CD4-positive, alpha-beta T cell treated with Interleukin-12 subunit alpha and Interleukin-12 subunit beta, for 1 hour (primary cell): ENCODE measurements at regions not wholly inside any gene's neighbourhood (a gene's known extent, or its start where the extent isn't known, plus 50 kb on each side); places are given as distances from the start of the nearest gene placed in this dataset.

ENCODE experiments used
- DNase-seq: peaks from one replicate; pipeline ENCODE4 v3.0.0-alpha.2; 2020

DNA sequence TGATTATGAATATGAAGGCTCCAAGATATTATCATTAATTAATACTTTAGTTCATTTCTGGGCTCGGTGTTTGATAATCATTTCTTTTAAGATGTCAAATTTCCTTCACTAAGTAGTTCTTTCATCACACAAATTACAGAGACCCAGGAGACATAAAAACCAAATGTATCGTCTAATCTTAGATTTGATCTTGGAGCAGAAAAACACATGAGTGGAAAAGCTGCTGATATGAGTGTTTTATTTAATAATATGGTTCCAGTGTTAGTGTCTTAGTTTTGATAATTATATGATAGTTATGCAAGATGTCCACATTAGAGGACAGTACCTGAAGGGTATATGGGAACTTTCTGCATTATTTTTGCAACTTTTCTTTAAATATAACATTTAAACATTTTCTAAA, 494.5 kb upstream of the RAG2 start:
- DNase-seq, result no peak

DNA sequence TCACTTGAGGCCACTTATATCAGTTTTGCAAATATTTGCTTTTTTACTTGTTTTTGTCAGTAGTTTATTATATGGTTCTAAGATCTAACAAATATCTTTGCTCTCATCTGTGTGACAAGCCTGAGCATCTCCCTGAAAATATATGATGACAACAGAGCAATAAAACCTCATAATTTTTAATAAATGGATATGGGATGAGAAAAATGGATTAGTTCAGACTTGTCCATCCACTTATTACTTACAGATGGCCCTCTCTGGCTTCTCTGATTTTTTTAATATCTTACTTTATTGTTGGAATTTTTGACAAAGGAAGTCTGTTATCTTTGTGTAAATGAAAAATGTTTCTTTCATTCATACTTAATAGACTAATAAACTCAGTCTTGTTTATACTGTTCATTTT, 491.4 kb upstream of the RAG2 start:
- DNase-seq, result no peak

DNA sequence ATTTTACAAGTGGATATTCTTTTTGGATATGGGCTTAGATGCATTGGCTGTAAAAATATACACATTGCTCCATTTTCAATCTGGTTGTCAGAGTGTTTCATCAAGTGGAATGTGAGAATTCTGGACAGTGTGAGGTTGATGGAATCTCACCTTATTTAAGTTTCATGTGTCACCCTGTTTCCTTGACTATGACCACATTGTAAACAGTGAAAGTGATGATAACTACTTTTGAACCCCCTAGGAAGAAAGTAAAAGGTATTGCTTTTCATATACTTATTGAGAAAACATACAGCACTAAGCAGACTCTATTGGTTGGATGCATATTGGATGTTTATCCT, 490.5 kb upstream of the RAG2 start:
- no peak for DNase-seq

DNA sequence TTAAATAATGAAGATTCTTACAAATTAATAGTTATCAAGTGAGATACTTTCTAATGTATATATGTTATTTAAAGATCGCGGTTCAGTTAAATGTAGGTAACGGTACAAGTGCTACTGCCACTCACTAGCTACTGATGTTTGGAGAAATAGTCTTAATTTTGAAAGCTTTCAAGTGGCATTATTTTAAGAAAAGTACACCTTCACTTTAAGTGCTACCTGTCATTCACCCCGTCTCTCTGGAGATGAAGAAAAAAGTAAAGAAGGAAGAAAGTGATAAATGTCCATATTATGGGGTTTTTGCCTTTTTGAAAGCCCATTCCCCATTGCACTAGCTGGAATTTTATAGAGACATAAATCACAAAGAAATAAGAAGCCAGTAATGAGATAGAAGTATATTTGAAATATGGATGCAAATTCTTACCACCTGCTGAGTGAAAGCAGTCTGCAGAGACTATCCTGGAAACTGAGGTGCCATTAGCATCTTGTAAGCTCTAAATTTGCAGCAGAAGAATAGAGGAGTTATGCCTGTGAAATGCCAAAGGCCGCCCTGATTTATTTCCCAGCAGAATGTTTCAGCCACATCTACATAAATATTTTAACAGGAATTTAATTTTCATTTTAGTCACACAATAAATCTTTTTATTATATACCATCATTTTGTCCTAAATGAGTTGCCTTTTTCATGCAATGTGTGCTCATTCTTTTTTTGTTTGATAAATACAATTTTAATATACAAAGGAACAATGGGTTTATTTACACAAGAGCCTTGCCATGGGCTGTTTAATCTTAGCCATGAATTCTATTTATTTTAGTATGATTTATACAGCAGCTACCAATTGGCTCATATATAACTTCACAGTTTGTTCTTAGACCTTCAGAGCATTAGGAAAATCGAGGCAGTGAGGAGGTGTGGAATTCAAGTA, 489.9 kb upstream of the RAG2 start:
- DNase-seq, result no peak

DNA sequence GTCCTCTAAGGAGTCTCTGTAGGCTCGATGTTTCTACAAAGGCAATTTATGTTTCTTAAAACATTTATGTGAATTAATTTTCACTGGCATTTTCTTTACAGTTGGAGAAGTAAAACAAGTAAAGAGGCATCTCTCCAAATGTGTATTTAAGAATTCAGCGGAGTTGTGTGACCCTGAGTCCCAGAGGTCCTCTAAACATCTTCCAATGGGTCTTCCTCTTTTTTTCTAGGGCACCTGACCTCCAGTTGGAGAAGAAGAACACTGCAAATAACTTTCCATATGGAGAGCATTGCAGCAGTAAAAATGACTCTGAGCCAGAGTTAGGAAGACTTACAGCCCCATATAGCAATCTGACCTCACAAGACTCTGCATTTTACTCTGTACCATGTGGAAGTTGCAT, 480.5 kb upstream of the RAG2 start:
- no peak for DNase-seq

DNA sequence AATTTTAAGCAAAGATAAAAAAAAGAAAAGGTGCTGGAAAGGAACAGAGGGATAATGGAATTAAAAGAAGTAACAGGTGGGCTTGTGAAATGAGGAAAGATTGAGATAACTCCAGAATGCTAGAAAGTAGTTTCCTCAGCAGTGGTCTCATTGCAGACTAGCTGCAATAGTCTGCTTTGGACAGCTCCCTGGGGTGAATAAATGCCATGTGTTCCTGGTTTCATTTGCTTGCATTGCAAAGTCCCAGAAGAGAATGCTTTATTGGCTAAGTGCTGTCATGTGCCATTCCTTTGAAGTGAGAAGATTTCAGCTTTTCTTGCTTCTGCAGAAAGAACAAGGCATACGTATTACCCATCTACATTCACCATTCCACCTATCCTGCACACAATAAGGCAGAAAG, 478.8 kb upstream of the RAG2 start:
- DNase-seq, result no peak

DNA sequence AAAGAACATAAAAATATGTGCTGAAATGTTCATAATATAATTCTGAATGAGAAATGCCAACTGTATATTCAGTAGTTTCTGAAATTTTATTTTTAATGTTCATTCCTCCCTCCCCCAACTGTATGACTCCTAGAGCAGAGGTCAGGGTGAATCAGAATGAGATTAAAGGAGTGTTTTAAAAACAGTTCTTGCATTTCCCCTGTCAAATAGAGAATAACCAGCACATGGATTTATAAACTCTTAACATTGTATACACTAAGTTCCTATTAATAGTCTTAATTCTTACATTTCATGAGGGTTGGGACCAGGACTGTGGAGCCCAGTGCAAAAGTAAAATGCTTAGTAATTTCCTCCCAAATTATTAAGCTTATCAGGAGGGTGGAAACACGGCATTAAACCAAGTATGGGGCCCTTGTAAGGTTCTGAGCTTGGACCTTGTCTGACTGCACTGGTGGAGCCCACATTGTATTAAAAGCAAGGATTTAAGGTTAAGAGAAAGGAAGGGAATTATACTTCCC, 474.6 kb upstream of the RAG2 start:
- DNase-seq, result no peak

DNA sequence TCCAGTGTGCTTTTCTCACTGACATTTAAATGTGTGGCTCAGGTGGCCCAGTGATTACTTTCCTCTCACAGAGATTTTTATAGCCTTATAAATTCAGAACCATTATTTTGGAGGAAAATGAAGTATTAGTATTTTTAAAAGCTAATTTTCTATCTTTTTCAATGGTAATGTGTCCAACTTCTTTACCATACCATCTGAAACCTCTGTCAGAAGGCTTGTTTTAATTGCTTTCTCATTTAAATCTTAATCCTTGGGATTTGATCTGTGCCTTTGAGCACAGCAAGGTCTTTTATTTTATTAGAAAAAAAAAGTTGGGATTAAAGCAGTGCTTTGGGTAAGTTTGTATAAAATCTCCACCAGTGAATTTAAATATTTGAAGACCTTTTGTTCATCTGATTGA, 452.3 kb upstream of the RAG2 start:
- no peak for DNase-seq

DNA sequence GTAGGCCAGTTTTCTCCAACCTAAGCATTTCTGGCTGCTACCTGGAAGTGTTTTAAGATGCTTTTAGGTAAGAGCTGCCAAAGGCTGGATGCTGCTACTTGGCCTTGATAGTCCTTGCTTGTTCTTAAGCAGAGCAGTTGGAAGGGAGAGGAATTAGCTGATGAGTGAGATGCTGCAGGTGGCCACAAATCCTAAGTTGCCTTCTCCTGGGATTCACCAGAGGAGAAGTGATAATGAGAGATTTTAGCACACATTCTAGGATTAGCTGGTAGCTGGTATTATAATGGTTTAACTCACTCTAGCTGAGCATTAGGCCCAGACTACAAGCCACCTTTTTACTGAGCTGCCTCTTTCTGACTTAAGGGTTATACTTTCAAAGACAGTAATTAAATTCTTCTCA, 442.9 kb upstream of the RAG2 start:
- no peak for DNase-seq

DNA sequence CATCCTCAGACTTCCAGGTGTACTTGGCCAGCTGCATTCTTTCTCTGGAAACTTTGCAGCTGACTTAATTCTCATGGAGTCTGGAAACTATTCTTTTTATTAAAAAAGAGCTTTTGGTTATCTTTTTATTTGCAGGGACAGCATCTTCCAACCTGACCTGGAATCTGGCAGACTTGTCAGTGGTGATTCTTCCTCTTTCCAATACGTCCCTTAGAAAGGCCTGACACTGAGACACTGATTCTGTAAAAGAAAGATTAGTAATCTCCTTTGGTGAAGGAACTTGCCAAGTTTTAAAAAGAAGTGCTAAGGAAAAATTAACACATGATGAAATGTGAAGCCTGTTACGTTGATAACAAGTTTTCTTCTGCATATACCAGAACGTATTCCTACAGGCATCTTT, 440.9 kb upstream of the RAG2 start:
- DNase-seq, result no peak

DNA sequence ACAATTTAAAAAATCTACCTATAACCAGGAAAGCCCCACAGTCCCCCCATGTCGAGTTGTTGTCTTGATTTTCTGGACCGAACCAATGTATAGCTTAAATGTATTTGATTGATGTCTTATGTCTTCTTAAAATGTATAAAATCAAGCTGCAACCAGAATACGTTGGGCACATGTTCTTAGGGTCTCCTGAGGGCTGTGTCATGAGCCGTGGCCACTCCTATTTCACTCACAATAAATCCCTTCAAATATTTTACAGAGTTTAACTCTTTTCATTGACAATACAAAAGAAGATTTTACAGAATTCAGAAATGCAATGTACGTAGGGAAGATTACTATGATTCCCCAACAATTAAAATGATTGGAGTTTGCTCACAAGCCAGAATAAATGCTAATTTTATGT, 428.7 kb upstream of the RAG2 start:
- no peak for DNase-seq

DNA sequence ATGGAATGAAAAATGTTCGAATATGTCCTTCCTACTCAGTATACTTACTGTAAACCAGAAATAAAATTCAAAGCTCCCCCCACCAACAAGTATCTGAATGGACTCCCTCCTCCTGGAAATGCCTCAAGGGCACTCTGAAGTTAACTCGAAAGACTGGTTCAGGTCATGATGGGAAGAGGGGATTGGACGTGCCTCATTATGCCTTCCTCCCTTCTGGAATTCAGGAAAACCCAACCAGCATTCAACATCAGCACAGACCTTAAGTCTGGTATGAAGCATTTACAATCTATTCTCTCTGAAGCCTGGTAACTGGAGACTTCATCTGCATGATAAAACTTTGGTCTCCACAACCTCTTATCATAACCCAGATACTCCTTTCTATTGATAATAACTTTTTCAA, 428.3 kb upstream of the RAG2 start:
- no peak for DNase-seq

DNA sequence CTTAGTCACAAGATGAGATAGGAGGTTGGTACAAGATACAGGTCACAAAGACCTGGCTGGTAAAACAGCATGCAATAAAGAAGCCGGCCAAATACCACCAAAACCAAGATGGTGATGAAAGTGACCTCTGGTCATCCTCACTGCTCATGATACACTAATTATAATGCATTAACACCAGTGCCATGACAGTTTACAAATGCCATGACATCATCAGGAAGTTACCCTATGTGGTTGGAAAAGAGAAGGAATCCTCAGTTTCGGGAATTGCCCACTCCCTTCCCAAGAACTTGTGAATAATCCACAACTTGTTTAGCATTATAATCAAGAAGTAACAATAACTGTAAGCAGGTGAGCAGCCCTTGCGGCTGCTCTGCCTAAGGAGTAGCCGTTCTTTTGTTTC, 408.5 kb upstream of the RAG2 start:
- no peak for DNase-seq

DNA sequence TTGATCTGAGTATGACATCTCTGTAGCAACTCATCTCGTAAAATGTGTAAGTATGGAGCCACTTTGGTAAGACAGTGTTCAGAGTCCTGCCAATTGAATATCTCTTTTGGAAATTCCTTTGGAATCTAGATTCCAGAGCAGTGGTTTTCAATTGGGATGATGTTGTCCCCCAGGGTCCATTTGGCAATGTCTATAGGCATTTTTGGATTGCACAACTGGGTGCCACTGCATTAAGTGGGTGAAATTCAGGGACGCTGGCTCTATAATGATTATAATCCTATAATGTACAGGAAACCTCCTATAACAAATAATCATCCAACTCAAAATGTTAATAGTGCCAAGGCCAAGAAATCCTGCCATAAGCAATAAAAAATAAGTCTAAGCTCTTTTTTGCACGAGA, 404.8 kb upstream of the RAG2 start:
- no peak for DNase-seq

DNA sequence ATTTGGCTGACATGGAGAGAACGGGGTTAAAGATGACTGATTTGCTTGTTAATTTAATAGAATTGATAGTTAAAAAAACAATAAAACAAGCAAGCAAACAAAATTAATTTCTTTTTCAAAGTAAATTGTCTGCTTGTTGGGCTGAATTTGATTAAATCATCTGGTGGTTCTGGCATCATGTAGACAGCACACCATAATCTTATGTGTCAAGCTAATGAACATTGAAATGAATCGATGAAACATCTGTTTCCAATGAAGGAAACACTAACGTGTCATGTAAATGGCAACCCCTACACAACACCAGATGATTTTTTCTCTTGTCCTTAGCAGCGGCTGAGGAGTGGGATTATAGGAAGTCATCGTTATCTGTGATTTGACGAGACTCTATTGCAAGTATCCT, 399.6 kb upstream of the RAG2 start:
- no peak for DNase-seq

DNA sequence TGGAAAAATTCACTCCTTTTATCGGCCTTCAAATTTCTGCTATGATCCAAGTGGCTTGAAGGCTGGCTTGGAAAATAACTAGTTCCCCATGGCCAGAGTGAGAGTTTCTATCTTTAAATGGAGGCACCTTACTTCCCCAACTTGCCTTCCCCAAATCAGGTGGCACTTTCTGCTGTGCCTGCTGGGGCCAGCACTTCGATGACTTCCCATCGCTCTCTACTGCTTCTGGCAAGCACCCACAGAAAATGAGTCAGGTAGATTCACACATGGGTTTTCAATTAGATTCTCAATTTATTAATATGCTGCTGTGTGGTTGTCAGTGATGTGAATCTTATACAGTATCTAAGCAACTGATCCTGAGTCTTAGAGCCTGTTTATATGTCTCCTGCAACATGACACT, 398.8 kb upstream of the RAG2 start:
- DNase-seq, result no peak

DNA sequence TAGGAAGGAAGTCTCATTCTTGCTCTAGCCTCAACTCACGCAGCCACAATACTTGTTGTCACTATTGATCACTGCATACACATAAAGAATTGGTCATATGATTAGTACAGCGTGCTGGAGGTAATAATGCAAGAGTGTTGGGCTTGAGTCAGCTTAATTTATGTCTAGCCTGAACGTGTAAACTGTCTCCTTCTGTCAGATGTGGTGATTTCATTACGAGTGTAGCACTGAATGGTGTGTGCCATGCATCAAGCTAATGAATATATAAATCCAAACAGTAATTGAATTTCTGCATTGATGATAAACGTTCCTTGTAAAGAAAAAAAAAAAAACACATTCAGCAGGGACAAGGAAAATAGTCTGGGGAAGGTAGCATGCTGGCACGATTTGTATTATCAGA, 396.2 kb upstream of the RAG2 start:
- no peak for DNase-seq

DNA sequence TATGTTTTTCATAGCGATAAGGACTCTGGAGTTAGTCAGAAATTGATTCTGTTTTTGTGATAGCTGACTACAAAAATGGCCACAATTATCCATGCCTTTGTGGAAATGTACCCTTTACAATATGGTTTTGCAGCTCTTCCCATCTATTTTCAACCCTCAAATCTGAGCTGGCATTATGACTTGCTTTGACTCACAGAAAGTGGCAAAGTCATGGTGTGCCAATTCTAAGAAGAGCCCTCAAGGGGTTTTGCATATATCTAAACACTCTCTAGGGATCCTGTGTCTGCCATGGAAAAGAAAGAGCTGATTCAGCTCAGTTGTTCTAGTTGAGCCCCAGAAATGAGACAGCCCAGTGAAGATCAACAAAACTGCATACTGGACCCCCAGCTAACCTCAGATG, 390.5 kb upstream of the RAG2 start:
- DNase-seq, result no peak

DNA sequence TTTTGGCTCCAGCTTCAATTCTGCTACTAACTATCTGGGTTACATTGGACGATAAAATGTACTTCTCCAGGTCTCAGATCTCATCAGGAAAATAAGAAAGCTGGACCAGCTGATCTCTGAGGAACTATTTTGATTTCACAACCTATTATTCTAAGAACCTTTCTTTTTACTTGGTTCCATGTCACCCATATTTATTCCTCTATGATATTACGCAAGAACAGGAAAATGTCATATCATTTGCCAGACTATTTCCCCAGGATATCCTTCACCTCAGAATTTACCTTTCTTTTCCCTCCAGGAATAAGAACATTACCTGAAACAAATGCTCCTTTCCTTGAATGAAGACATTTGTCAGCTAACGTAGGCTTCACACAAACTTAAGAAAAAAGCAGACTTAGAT, 387.5 kb upstream of the RAG2 start:
- no peak for DNase-seq

DNA sequence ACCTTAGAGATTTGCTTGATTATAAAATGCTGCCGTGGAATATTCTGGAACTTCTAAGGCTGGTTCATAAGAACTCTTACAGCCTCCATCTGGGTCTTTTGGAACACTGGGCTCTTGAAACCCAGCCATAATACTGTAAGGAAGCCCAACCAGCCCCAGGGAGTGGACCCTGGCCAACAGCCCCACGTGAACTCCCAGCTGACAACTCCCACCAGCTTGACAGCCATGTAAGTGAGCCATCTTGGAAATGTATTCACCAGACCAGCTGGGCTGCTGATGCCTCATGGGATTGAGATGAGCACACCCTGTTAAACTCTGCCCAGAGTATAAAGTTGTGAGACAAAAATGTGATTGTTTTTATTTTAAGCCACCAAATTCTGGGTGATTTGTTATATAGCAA, 378.7 kb upstream of the RAG2 start:
- no peak for DNase-seq

DNA sequence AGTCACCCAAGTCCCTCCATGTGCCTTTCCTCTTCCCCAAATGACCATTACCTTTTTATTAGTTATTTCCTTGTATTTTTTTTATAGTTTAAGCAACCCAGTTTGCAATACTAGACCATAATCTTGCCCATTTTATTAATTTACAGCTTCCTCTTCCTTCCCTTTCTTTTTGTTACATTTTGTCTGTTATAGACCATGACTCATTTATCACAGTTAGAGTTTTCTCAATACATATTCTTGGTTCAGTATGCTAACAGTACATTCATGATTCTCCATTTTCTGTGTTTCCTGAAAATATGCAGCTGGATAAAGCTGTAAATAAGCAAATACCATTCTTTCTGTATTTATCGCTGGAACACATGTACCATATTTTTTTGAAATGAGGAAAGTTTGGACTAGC, 376.7 kb upstream of the RAG2 start:
- no peak for DNase-seq

DNA sequence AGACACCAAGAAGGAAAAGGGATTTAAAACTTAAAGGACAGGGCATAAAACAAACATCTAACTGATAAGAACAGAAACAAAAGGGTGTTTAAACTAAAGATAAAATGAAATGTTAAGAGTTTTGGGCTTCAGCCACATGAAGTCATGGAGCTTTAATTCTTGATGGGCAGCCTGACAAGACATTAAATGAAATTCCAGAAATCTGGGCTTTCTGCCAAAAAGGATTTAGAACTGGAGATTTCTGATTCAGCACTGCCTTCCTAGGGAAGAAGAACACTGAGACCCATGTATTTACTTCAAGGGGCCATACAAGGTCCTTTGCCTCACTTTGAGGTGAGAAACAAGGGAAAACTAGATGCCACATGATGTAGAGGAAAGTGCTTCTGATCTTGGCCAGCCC, 355.9 kb upstream of the RAG2 start:
- DNase-seq, result no peak

DNA sequence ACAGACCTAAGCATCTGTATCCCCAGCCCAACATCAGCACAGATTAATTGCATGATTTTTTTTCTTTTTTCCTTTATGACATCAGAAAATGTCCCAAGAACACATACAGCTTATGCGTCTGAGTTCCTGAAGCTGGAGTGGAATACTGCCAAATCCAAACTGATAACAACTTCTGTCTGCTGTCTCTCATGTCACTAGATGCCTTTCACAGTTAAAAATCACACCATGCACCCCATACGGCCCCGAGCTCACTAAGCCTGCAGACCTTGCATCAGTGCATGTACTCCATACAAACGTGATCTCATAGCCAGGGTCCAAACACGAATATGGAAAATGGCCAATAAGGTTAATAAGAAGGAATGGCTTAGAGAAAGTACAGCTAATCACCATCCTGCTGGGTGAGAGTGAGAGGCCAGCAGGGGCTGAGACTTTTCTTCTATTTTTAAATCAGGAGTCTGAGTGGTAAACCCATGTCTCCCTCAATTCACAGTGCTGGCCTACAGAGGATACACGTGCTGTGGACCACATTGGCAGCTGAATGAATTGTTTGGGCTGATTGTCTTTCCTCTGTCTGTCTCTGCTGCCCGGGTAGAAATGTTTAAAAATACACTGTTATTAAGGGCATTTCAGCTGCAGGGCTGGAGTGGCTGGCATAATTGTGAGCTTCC, 350.6 kb upstream of the RAG2 start:
- no peak for DNase-seq

DNA sequence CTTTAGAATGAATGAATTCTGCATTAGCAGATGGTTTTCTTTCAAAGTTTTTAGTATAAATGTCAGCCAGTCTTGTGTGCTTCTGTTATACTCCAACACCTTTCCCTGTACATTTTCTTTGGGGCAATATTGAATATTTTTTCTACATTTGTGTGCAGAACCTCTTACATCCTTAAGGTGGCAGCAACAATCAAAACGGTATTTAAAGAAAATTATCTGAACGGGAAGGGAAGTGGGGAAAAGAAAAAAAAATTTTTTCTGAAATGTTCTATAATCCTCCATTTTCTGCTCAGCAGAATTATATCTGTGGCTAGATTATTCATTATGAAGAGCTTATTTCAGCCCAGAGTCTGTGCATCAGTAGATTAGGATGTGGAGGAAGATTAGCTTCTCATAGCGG, 347.3 kb upstream of the RAG2 start:
- no peak for DNase-seq

DNA sequence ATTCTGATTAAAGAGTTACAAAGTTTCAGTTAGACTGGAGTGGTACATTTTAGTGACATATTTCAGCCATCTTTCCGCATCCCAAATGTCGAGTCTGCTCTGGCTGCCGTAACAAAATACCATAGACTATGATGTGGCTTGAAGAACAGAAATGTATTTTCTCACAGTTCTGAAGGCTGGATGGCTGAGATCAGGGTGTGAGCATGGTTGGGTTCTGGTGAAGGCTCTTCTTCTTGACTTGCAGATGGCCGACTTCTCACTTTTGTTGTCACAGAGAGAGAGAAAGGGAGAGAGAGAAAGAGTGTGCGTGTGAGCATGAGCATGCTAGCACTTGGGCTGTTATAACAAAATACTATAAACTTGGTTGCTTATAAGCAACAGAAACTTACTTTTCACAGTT, 335.4 kb upstream of the RAG2 start:
- no peak for DNase-seq
